AG04449 (cell line): ENCODE measurements at regions not wholly inside any gene's neighbourhood (a gene's known extent, or its start where the extent isn't known, plus 50 kb on each side); places are given as distances from the start of the nearest gene placed in this dataset.
A peak's percentile ranks its signal among the peaks of the same experiment; 100 is the strongest.

Source experiments
- CTCF ChIA-PET: fragments of 350-600 bp; formaldehyde crosslinking; extraction: SDS; loops from one replicate; lab custom pipeline; 2021; ENCODE audit warnings: antibody characterized with exemption; lab: Yijun Ruan, JAX
- POLR2A ChIA-PET: fragments of 400-600, 350-600 bp; formaldehyde crosslinking; extraction: SDS; loops from one replicate; lab custom pipeline; 2020; ENCODE audit warnings: antibody characterized with exemption, inconsistent platforms; lab: Yijun Ruan, JAX
- DNase-seq: peaks from one replicate; pipeline ENCODE4 v3.0.0-alpha.2; 2010; ENCODE audit warnings: low read depth, low spot score
- H3K4me3 ChIP-seq: 2 replicates; pipeline ENCODE4 v1.5.1; 2011; ENCODE audit warnings: low read depth, mild to moderate bottlenecking, control low read depth, low read length
- TF ChIP-seq, protein P1 (sequence below): IDR thresholded peaks from one replicate; pipeline ENCODE4 v1.5.1; 2011; ENCODE audit warnings: mild to moderate bottlenecking, moderate library complexity, low read length, control low read depth, inconsistent platforms; ENCODE audit not compliant: insufficient read depth; ENCODE audit errors: missing control alignments

DNA sequence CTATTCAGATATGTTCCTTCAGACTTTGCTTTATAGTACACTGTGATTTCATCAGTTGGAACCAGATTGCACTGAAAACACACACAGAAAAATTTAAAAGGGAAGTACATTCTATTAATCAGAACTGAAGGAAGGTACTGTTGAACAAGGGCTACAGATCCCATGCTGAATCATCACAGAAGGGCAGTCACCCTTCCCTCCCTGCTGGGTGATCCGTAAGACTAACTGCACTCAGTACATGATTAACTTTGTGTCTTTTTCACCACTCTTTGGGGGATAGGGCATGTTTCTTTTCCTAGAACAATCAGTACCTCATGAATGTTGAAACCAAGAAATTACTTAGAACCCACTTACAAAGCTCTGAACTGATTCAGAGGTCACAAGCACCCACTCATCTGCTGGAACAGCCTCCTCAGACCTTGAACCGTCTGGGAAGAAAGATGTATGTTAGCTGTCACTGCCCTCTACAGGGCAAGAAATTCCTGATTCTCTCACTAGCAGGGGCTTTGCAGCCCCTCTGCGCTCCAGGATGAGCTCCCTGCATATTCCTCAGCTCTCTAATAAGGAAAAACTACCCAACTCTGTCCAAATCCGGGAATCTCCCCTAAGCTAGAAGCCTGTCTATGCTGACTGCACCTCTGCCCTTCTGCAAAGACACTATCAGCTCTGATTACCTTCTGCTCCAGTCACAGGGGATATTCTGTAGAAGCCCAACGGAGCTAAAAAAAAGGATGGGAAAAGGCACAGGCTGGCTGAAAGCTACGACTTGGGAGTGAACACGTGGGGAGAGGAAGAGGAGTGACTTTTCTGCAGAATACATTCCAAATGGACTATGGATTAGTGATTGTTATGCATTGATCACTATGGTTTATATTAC is 51.0 kb downstream of the IARS1 start:
- no peak overlapping the region for H3K4me3 ChIP-seq
- TF ChIP-seq, protein P1, sequence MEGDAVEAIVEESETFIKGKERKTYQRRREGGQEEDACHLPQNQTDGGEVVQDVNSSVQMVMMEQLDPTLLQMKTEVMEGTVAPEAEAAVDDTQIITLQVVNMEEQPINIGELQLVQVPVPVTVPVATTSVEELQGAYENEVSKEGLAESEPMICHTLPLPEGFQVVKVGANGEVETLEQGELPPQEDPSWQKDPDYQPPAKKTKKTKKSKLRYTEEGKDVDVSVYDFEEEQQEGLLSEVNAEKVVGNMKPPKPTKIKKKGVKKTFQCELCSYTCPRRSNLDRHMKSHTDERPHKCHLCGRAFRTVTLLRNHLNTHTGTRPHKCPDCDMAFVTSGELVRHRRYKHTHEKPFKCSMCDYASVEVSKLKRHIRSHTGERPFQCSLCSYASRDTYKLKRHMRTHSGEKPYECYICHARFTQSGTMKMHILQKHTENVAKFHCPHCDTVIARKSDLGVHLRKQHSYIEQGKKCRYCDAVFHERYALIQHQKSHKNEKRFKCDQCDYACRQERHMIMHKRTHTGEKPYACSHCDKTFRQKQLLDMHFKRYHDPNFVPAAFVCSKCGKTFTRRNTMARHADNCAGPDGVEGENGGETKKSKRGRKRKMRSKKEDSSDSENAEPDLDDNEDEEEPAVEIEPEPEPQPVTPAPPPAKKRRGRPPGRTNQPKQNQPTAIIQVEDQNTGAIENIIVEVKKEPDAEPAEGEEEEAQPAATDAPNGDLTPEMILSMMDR: peak; percentile 35
- ChIA-PET CTCF (interaction anchor here (0.7 to 14.1 kb wide), 23 partner anchors 8 to 113 kb away, joined by 3 to 591 read pairs (median 4); no protein-coding TSS in a partner anchor), POLR2A (interaction anchor here (1.6 kb wide), 1 partner anchor 103 kb away, joined by 11 read pairs; no protein-coding TSS in a partner anchor)
- DNase-seq: peak; percentile 40

DNA sequence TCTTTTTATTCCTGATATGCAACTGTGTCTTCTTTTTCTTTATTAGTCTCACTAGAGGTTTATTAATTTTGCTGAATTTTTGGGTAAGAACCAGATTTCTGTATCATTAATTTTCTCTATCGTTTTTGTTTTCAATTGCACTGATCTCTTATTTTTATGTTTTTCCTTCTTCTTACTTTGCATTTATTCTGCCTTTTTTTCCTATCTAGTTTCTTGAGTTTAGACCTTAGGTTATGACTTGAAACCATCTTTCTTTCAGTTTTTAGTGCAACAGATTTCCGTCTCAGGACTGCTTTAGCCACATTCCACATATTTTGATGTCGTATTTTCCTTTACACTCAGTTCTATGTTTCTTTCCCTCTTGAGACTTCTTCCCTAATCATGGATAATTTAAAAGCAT is 56.6 kb downstream of the IARS1 start:
- ChIA-PET CTCF (interaction anchor here (14.1 kb wide), 1 partner anchor 95 kb away, joined by 591 read pairs; no protein-coding TSS in a partner anchor), POLR2A (no interaction called here)
- DNase-seq: no peak
- TF ChIP-seq, protein P1: no peak
- H3K4me3 ChIP-seq: no peak overlapping the region

DNA sequence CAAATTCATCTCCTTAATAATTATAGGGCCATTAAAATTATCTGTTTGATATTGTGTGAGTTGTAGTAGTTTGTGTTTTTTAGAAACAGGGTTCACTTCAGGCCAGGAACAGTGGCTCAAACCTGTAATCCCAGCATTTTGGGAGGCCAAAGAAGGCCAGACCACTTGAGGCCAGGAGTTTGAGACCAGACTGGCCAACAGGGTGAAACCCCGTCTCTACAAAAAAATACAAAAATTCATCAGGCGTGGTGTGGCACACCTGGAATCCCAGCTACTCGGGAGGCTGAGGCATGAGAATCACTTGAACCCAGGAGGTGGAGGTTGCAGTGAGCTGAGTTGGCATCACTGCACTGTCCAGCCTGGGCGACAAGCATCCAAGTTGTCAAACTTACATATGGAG is 57.0 kb downstream of the IARS1 start:
- POLR2A ChIA-PET: no interaction called here
- TF ChIP-seq, protein P1: no peak
- CTCF ChIA-PET: interaction anchor here (14.1 kb wide), 1 partner anchor 94 kb away, joined by 591 read pairs; no protein-coding TSS in a partner anchor
- DNase-seq: no peak
- no peak overlapping the region for H3K4me3 ChIP-seq

DNA sequence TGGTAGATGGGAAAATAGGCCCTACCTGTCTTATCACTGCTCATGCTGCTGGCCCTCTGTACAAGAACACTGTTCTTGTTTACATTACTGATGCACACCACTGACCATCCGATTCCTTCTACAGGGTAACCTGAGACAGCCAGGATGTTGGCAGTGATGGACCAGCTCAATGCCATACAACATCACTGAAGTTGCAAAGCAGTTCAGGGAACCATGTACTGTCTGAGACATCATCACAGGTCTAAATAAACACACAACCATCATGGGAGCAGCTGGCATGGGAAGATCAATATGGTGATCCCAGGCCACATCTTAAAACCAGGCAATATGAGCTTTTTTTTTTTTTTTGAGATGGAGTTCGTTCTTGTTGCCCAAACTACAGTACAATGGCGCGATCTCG is 59.0 kb downstream of the IARS1 start:
- TF ChIP-seq, protein P1: no peak
- H3K4me3 ChIP-seq: no peak overlapping the region
- no peak for DNase-seq
- POLR2A ChIA-PET: no interaction called here
- CTCF ChIA-PET: interaction anchor here (0.7 to 14.1 kb wide), 4 partner anchors 9 to 92 kb away, joined by 3 to 591 read pairs (median 7); no protein-coding TSS in a partner anchor

DNA sequence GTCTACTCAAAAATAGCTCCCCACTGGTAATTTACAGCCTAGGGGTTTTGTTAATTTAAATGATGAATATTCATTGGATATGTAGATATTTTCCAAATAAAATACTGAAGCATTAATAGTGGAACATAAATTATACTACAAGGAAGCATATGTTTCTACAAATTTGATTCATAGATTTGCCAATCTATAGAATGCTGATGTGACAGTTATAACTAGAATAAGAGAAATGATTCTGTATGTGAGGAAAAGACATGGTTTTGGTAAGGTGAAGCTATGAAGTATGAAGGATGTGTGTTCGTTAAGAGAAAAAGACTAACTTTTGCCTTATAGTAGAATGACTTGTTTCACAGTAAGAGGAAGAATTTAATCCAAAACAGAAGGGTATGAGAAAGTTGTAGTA is 61.3 kb downstream of the IARS1 start:
- POLR2A ChIA-PET: no interaction called here
- no peak for DNase-seq
- no peak overlapping the region for H3K4me3 ChIP-seq
- CTCF ChIA-PET: interaction anchor here (0.8 to 5.9 kb wide), 6 partner anchors 9 to 97 kb away, joined by 3 to 72 read pairs (median 6); no protein-coding TSS in a partner anchor
- TF ChIP-seq, protein P1: no peak

DNA sequence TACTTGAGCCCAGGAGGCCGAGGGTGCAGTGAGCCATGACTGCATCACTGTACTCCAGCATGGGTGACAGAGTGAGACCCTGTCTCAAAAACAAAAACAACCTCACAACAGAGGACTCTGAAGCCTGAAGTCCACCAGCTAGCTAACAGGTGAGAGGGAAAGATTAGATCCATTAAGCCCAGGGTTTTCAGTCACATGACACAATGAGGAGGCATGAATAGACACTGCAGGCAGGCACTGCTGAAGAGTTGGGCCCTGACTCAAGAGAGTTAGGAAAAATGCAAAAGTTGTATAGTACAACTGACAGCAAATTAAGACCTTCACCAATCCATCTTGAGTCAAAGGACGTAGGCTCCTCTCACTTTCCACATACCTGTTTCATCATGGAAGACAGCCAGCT is 64.9 kb downstream of the IARS1 start:
- TF ChIP-seq, protein P1: no peak
- CTCF ChIA-PET: interaction anchor here (1.4 to 5.9 kb wide), 5 partner anchors 13 to 94 kb away, joined by 4 to 72 read pairs (median 4); no protein-coding TSS in a partner anchor
- H3K4me3 ChIP-seq: no peak overlapping the region
- no peak for DNase-seq
- POLR2A ChIA-PET: no interaction called here
